ENCODE measurements at regions not wholly inside any gene's neighbourhood (a gene's known extent, or its start where the extent isn't known, plus 50 kb on each side); places are given as distances from the start of the nearest gene placed in this dataset.
"Not testable (repeated sequence)": the region's sequence is repeated elsewhere in the genome, so short reads cannot be mapped to it uniquely, and the experiment has no call there.

- no peak for DNase-seq
- H3K4me1 ChIP-seq (ENCODE audit: control insufficient read depth in 1 of 2, insufficient read depth in 2 of 2, low read length in 2 of 2): no peaks in the 10 kb centered on the region
- no peaks in the 10 kb centered on the region for H3K4me1 Mint-ChIP-seq
- no CpG with 5 or more reads among the region's 1 CpG for WGBS (ENCODE audit: insufficient coverage)
- intact Hi-C loops (cut with micrococcal nuclease): no loop called here
- H3K79me2 ChIP-seq (ENCODE audit: insufficient read depth, low read length): no peaks in the 10 kb centered on the region
- peaks cover 3% of the 10 kb centered on the region in 2 donors for H3K9me3 ChIP-seq (replicated peaks in 1 of 2; ENCODE audit: control insufficient read depth in 1 of 2, insufficient read depth in 1 of 2, low read length in 2 of 2)
- no peaks in the 10 kb centered on the region for H3K27me3 ChIP-seq (ENCODE audit: control insufficient read depth in 2 of 2, insufficient read depth in 2 of 2, low read length in 2 of 2)
- H2AFZ ChIP-seq (ENCODE audit: insufficient read depth, low read depth, low read length, poor library complexity, severe bottlenecking): no peak overlapping the region
- H3K4me3 Mint-ChIP-seq: no peak overlapping the region
- no peak overlapping the region for H3K9ac ChIP-seq (ENCODE audit: insufficient read depth, low read length, poor library complexity, severe bottlenecking)
- no peaks in the 10 kb centered on the region for H3K36me3 ChIP-seq (replicated peaks in 1 of 2; ENCODE audit: control insufficient read depth in 1 of 2, insufficient read depth in 2 of 2, low read length in 2 of 2)
- H3K4me2 ChIP-seq (replicated peaks; ENCODE audit: extremely low read depth, low read length, poor library complexity, severe bottlenecking): no peak overlapping the region
- peaks cover 0 to 5% (median 4%) of the 10 kb centered on the region in 7 donors for H3K9me3 Mint-ChIP-seq
- no peaks in the 10 kb centered on the region for H4K20me1 ChIP-seq (ENCODE audit: insufficient read depth, low read length)
- no peak for TF ChIP-seq CTCF (IDR thresholded peaks at IDR 0.05)
- H3K27me3 Mint-ChIP-seq (ENCODE audit: low read depth in 3 of 3): peaks cover 0 to 1% (median 0%) of the 10 kb centered on the region in 3 donors
- H3K27ac Mint-ChIP-seq: no peak overlapping the region
- no peak overlapping the region for H3K27ac ChIP-seq (ENCODE audit: low read depth in 1 of 2, low read length in 2 of 2)
- no peak overlapping the region for H3K4me3 ChIP-seq (replicated peaks in 1 of 3; ENCODE audit: low read depth in 2 of 3, low read length in 3 of 3)
- H3K36me3 Mint-ChIP-seq: no peaks in the 10 kb centered on the region
Observed at GRCh38 chr3:162721736-162722135, 1225.1 kb downstream of the OTOL1 start.

- Histone ChIP-seq H3K4me3 (replicated peaks in 1 of 3; ENCODE audit: low read depth in 2 of 3, low read length in 3 of 3) (no peak overlapping the region), H3K4me1 (ENCODE audit: control insufficient read depth in 1 of 2, insufficient read depth in 2 of 2, low read length in 2 of 2) (no peaks in the 10 kb centered on the region), H2AFZ (ENCODE audit: insufficient read depth, low read depth, low read length, poor library complexity, severe bottlenecking) (no peak overlapping the region), H3K36me3 (replicated peaks in 1 of 2; ENCODE audit: control insufficient read depth in 1 of 2, insufficient read depth in 2 of 2, low read length in 2 of 2) (no peaks in the 10 kb centered on the region), H3K9ac (ENCODE audit: insufficient read depth, low read length, poor library complexity, severe bottlenecking) (no peak overlapping the region), H4K20me1 (ENCODE audit: insufficient read depth, low read length) (no peaks in the 10 kb centered on the region), H3K27me3 (ENCODE audit: control insufficient read depth in 2 of 2, insufficient read depth in 2 of 2, low read length in 2 of 2) (no peaks in the 10 kb centered on the region), H3K79me2 (ENCODE audit: insufficient read depth, low read length) (no peaks in the 10 kb centered on the region), H3K27ac (ENCODE audit: low read depth in 1 of 2, low read length in 2 of 2) (no peak overlapping the region), H3K4me2 (replicated peaks; ENCODE audit: extremely low read depth, low read length, poor library complexity, severe bottlenecking) (no peak overlapping the region), H3K9me3 (replicated peaks in 1 of 2; ENCODE audit: control insufficient read depth in 1 of 2, insufficient read depth in 1 of 2, low read length in 2 of 2) (peaks cover 3% of the 10 kb centered on the region in 2 donors)
- TF ChIP-seq CTCF (IDR thresholded peaks at IDR 0.05): no peak
- H3K27me3 Mint-ChIP-seq (ENCODE audit: low read depth in 3 of 3): peaks cover 0 to 3% (median 0%) of the 10 kb centered on the region in 3 donors
- no peak for DNase-seq
- H3K36me3 Mint-ChIP-seq: no peaks in the 10 kb centered on the region
- no peaks in the 10 kb centered on the region for H3K4me1 Mint-ChIP-seq
- intact Hi-C loops (cut with micrococcal nuclease): no loop called here
- peaks cover 0 to 8% (median 5%) of the 10 kb centered on the region in 7 donors for H3K9me3 Mint-ChIP-seq
- no peak overlapping the region for H3K27ac Mint-ChIP-seq
- no peak overlapping the region for H3K4me3 Mint-ChIP-seq
Observed at GRCh38 chr3:162722337-162722736, 1225.7 kb downstream of the OTOL1 start.

GRCh38 chr3:162722796-162723195, 1226.2 kb downstream of the OTOL1 start:
- H3K79me2 ChIP-seq (ENCODE audit: insufficient read depth, low read length); H3K9me3 ChIP-seq (replicated peaks in 1 of 2; ENCODE audit: control insufficient read depth in 1 of 2, insufficient read depth in 1 of 2, low read length in 2 of 2); DNase-seq; H2AFZ ChIP-seq (ENCODE audit: insufficient read depth, low read depth, low read length, poor library complexity, severe bottlenecking); H3K4me1 ChIP-seq (ENCODE audit: control insufficient read depth in 1 of 2, insufficient read depth in 2 of 2, low read length in 2 of 2); H3K27me3 Mint-ChIP-seq (ENCODE audit: low read depth in 3 of 3); intact Hi-C loops (cut with micrococcal nuclease); H3K9me3 Mint-ChIP-seq; H3K4me2 ChIP-seq (replicated peaks; ENCODE audit: extremely low read depth, low read length, poor library complexity, severe bottlenecking); H3K36me3 ChIP-seq (replicated peaks in 1 of 2; ENCODE audit: control insufficient read depth in 1 of 2, insufficient read depth in 2 of 2, low read length in 2 of 2); H3K4me3 Mint-ChIP-seq; H3K4me1 Mint-ChIP-seq; H3K4me3 ChIP-seq (replicated peaks in 1 of 3; ENCODE audit: low read depth in 2 of 3, low read length in 3 of 3); H3K36me3 Mint-ChIP-seq; H3K9ac ChIP-seq (ENCODE audit: insufficient read depth, low read length, poor library complexity, severe bottlenecking); H3K27ac Mint-ChIP-seq; H4K20me1 ChIP-seq (ENCODE audit: insufficient read depth, low read length); H3K27ac ChIP-seq (ENCODE audit: low read depth in 1 of 2, low read length in 2 of 2); H3K27me3 ChIP-seq (ENCODE audit: control insufficient read depth in 2 of 2, insufficient read depth in 2 of 2, low read length in 2 of 2): not testable (repeated sequence)
- WGBS (ENCODE audit: insufficient coverage): 72% methylated on average over 3 of the region's 5 CpGs

All from CD14-positive monocyte (primary cell).